HG02981 (cell line): ENCODE measurements at regions not wholly inside any gene's neighbourhood (a gene's known extent, or its start where the extent isn't known, plus 50 kb on each side); places are given as distances from the start of the nearest gene placed in this dataset.

Experiments used
- ATAC-seq: cut with Tn5 transposase; IDR thresholded peaks from one replicate; pipeline ENCODE4 v1.9.1; 2021; ENCODE audit warnings: mild to moderate bottlenecking, moderate library complexity; ENCODE audit not compliant: unreplicated experiment

DNA sequence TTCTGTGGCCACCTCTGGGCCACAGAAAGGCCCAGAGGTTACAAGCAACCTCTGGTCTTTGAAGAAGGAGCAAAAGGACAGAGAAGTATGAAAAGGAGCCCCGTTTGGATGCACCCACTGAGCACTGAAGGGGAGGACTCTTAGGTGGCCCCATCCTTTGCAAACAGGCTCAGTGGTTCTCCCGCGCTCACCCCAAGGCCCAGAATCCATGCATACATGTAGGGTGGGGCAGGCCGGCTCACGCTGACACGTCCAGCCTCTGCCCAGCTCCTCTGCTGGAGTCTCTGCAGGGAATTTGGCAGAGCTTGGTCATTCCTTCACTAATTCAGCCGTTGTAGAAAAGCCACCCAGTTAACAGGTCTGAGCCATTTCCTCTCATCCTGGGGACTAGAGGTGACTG, 61.3 kb upstream of the AJAP1 start:
- ATAC-seq: no peak

DNA sequence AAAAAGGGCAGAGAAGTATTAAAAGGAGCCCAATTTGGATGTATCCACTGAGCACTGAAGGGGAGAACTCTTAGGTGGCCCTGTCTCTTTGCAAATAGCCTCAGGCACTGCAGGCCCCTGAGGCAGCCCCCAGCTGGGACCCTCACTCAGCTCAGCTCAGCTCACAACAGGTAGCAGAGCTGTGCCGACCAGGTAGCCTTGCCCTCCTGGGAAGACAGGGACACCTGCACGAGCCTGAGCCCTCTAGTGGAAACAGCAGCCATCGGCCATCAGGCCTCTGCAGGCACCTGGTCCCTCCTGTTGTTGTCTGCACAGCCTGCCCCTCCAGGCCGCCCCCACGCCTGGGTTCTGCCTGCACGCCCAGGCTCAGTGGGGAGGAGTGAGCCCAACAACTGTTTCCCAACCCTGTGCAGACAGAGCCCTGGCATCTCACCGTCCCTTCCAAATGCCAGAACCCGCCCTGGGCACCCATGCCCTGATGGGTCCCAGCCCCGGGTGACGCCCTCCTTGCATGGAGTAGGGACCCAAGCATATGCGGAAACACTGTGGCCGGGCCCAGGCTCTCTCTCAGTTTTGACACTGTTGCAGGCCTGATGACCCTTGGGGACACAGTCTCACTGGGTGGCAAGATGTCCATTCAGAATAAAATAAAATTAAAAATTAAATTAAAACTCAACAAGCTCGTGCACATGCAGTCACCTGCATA, 60.0 kb upstream of the AJAP1 start:
- ATAC-seq: no peak

DNA sequence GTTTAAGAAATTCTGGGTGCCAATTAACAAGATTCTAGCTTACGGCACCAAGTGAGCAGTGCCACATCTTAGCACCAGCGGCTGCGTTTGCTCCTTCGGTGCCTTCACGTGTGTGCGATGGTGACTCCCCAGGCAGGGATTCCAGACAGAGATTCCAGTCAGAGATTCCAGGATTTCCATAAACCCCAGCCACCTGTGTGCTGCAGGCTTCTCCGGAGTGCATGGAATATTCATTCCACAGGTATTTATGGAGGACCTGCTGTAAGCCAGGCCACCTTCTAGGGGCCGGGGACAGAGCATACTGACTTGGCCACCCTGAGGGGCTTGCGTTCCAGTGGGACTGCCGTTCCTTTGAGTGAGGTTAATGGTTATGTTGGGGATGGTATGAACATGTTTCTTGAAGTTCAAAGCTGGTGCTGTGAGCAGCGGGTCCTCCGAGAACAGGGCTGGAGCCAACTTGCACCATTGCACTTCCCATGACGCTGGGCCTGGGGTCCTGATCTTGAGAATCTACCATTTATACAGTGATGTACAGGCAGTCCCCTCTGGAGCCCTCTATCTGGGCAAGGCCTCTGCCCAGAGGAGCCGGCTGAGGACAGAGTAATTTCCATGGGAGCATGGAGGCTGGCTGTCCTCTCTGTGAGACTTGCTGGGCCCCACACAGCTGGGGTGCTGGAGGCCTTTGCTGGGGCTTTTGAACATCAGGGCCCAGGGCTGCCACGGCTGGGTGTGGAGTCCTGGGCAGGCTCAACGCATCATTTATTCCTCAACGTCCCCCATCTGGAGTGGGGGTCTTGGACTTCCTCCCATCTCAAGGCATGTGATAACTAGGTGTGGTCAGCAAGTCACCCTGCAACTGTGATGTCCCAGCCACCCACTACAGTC, 58.8 kb upstream of the AJAP1 start:
- no peak for ATAC-seq

DNA sequence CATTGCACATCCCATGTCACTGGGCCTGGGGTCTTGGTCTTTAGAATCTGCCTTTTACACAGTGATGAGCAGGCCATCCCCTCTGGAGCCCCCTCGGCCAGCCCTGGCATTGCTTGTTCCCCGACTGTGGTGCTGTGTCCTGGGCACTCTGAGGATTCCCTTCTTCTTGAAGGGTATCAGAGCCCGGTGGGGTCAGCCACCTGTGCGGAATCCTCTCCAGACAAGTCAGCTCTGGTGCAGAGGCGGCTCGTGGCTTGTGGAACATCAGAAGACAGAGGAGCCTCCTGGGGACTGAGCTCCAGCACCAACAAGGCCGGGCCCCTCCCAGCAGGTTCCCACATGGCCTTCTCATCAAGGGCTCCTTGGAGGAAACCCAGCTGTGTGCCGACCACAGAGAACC, 57.9 kb upstream of the AJAP1 start:
- ATAC-seq: no peak

DNA sequence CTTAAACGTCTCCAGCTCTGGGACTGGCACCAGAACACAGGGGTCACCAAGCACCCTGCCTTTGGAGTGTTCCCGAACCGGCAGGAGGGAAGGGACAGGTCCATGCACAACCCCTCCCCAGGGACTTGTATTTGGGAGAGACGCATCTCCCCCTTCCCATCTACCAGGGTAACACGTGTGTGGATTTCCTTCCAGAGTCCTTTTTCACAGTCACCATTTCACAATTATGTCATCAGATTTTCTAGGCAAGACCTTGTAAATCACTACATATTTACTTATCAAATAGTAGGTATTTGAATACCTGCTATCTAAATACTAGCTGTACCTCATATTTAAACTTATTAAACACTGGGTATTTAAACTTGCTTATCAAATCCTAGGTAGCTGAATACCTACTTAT, 57.4 kb upstream of the AJAP1 start:
- no peak for ATAC-seq

DNA sequence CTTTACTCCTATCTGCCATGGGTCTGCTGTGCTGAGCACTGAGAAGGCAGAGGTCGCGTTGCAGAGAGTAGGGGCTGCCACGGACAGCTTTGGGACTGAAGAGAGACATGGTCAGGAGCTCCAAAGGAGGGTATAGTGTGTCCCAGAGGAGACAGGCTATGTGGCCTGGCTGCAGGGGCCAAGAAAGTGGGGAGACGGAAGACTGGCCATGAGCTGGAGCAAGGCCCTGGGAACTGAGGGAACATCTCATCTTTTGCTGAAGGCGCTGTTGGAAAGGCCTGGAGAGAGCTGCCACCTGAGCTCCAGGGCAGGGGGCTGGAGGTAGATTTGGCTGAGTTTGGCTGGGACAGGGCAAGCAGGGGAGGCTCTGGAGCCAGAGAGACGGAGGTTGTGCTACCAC, 55.8 kb upstream of the AJAP1 start:
- no peak for ATAC-seq

DNA sequence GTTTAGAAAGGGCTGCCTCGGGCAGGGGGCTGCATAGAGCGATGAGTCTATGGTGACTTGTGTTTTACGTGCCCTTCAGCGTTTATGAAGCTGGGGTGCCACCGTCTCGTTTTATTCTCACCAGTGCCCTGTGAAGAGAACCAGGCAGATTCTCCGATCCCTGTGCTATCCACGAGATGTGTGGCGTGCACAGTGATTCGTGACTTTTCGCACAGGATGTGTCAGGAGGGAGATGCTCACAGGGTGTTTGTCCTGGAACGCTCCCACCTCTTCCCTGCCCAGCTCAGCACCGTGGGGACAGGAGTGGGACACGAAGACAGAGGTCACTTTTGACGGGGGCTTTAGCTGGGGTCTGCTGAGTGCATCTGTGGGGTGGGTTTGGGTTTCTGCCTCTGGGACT, 54.9 kb upstream of the AJAP1 start:
- ATAC-seq: no peak

DNA sequence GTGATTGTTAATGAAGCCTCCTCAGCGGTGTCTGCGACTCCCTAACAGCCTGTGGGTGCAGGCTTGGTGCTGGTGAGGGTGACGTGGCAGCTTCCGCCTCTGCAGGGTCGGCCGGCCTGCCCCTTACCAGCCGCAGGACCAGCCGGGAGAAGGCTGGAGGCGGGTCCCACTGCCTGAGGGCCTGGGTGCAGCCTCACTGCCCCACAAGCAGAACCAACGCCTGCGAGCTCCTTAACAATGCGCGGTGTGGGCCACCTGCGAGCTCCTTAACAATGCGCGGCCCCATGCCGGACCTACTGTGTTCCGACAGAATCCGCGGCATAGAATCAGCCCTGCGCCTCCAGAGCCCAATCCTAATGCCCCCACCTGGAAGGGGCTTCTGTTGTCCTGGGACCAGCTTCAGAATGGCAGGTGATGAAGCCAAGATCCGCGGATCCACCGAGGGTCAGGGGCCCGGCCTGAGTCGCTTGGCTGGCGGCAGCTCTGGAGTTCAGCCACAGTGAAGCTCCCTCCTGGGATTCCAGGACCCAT, 54.4 kb upstream of the AJAP1 start:
- ATAC-seq: no peak

DNA sequence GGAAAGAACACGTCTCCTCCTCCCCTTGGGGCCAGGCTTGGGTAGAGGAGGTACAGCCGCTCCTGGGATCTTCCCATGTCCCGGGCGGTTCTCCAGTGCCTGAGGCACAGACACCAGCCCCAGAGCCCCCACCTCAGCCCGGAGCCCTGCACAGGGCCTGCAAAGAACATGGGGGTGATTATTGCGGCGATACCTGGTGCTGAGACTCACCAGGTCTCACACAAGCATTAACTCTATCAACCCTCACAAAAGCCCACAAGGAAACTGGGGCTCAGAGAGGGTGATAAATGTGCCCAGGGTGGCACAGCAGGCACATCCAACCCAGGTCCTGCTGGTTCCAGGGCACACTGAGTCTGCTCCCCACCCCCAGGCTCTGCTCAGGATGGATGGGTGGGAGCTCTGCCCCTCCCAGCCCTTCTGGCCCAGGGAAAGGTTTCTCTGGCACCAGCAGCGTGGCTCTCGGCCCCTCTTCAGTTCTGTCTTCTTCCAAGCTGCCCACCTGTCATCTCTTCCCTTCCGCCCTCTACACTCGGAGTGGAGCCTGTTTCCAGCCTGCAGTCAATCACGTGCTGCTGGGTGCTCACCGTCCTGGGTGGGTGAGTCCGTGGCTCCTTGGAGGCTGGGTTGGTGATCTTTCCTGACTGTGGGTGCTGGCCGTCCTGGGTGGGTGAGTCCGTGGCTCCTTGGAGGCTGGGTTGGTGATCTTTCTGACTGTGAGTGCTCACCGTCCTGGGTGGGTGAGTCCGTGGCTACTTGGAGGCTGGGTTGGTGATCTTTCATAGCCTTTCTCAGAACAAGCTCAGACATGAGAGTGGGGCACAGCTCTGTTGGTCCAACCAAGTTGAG, 53.6 kb upstream of the AJAP1 start:
- no peak for ATAC-seq

DNA sequence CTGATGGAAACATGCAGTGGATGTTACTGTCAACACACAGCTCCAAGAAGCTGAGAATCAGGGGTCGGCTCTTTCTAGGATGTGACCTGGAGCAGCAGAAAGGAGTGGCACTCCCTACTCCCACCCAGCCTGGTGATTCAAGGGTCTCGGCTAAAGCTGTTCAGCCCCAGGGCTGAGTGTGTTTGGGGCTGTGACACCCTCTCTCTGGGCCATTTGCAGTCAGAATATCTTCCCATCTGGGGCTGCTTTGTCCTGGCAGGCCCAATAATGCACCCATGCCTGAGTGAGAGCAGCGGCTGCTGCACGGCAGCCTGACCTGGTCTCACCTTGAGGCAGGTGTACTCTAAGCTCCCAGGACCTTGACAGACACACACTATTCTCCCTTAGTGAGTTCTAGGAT, 52.5 kb upstream of the AJAP1 start:
- no peak for ATAC-seq

DNA sequence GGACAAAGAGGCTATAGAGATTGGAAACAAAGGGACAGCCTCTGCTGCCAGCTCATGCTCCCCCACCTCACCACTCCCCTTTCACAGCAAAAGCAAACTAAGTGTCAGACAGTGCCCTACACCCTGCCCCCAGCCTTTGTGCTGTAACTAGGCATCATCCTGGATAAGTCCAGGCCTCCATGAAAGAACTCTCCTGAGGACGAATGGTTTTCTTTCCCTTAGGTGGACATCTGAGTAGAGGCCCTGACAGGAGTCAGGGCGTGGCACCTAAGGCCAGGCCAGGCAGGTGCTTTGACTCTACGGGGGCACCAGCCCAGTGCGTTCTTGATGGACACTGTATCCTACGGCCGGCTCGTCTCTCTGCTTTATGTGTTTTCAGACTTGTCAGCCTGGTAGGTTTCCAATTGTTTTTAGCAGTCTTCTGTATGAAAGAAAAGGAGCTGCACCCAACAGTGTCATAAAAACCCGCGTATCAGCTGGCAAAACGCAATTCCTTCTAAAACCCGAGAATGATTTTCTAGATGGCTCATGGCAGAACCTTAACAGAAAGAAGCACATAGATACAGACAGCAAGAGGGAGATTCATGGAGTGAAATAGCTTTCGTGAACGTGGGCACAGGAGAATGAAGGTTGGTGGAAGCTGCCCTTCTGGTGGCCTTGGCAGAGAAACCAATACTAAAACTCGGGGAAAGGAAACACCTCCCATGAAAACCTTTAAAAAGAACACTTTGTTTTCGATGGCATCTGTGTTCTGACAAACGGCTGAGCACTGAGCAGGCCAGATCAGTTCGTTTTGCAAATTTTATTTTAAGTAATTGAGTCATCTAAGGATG, 51.7 kb upstream of the AJAP1 start:
- no peak for ATAC-seq

DNA sequence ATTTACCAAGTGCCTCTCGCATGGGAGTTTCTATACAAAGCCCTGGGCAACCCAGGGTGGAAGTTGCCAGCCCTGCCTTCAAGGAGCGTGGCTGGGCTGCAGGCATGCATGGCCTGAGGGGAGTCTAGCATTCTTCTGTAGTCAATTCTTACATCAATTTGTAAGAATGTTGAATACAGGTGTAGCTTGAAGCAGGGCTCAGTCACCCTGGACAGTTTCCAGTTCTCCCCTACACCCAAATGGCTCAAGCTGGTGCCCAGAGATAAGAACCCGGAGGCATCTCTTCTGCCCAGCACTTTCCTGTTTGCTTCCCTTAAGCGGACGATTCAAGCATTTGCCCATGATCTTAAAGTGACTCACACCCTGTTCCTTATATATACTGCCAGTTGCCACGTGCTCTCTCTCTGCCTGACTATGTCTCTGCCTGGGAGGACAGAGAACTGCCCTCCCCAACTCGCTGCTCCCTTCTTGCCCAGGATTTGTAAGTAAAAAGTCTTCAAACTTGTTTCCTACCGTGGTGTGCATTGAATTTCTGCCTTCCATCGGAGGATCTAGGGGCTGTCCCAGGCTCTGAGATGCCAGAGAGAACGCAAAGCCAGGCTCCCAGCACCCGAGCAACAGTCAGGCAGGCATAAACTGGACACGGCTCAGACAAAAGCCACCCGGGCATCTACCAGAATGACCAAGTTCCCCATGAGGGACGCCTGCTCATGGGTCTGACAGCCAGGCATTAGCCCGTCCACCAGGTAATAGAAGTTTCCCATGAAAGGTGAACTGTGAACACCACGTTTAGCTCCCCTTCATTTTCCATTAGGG, 50.9 kb upstream of the AJAP1 start:
- ATAC-seq: no peak
